Endothelial cell of umbilical vein (primary cell): ENCODE measurements at regions not wholly inside any gene's neighbourhood (a gene's known extent, or its start where the extent isn't known, plus 50 kb on each side); places are given as distances from the start of the nearest gene placed in this dataset.

Source experiments
- JUN ChIP-seq: IDR thresholded peaks from 2 replicates; pipeline ENCODE4 v1.6.1; 2011; ENCODE audit warnings: borderline replicate concordance, low read depth; ENCODE audit not compliant: insufficient read length, insufficient read depth
- TF ChIP-seq, protein P1 (sequence below), 2 donors: IDR thresholded peaks; 1 replicate in 1 of 2; 2 replicates in 1 of 2; pipeline ENCODE4 v1.5.1; 2011; ENCODE audit warnings: low read length in 2 of 2, mild to moderate bottlenecking in 2 of 2, moderate library complexity in 2 of 2, control low read depth in 1 of 2, inconsistent platforms in 1 of 2, low read depth in 1 of 2; ENCODE audit not compliant: insufficient read depth in 1 of 2; ENCODE audit errors: extremely low read depth in 1 of 2
- TF ChIP-seq, protein P2 (sequence below): IDR thresholded peaks from 2 replicates; pipeline ENCODE4 v1.6.1; 2011; ENCODE audit not compliant: insufficient read depth, insufficient read length

DNA sequence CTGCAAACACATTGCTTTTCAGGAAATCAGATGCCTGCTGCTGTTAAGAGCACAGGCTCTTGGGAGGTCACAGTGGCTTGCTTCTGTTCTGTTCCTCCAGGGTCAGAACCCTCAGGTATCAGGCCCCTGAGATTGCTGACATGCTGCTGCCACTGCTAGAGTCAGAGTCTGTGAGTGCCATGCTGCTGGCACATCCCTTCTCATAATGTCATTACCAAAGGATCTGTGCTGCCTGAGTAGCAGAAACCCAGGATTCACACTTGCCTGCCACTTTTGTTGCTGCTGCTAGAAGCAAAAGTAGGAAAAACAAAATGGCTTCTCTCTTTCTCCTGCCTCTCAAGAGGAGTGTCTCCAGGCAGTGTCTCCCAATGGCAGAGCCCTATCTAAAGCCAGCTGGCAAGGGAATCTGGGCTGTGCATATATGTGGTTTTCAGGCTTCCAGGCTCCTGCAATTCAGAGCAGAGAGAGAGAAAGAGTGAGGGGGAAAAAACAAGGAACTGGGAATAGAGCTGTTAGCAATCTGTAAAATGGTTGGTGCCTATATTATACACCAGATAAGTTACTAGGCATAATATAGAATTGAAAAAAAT lies 180.3 kb downstream of the MYCN start:
- TF ChIP-seq, protein P1, sequence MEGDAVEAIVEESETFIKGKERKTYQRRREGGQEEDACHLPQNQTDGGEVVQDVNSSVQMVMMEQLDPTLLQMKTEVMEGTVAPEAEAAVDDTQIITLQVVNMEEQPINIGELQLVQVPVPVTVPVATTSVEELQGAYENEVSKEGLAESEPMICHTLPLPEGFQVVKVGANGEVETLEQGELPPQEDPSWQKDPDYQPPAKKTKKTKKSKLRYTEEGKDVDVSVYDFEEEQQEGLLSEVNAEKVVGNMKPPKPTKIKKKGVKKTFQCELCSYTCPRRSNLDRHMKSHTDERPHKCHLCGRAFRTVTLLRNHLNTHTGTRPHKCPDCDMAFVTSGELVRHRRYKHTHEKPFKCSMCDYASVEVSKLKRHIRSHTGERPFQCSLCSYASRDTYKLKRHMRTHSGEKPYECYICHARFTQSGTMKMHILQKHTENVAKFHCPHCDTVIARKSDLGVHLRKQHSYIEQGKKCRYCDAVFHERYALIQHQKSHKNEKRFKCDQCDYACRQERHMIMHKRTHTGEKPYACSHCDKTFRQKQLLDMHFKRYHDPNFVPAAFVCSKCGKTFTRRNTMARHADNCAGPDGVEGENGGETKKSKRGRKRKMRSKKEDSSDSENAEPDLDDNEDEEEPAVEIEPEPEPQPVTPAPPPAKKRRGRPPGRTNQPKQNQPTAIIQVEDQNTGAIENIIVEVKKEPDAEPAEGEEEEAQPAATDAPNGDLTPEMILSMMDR (IDR thresholded peaks at IDR 0.05; ENCODE audit: extremely low read depth in 1 of 2, insufficient read depth in 1 of 2, low read depth in 1 of 2, low read length in 2 of 2), result no peak
- TF ChIP-seq, protein P2, sequence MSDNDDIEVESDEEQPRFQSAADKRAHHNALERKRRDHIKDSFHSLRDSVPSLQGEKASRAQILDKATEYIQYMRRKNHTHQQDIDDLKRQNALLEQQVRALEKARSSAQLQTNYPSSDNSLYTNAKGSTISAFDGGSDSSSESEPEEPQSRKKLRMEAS, result no peak
- TF ChIP-seq JUN, result no peak
